ENCODE measurements at regions not wholly inside any gene's neighbourhood (a gene's known extent, or its start where the extent isn't known, plus 50 kb on each side); places are given as distances from the start of the nearest gene placed in this dataset.
A peak's percentile ranks its signal among the peaks of the same experiment; 100 is the strongest.
"Not testable (repeated sequence)": the region's sequence is repeated elsewhere in the genome, so short reads cannot be mapped to it uniquely, and the experiment has no call there.

DNA sequence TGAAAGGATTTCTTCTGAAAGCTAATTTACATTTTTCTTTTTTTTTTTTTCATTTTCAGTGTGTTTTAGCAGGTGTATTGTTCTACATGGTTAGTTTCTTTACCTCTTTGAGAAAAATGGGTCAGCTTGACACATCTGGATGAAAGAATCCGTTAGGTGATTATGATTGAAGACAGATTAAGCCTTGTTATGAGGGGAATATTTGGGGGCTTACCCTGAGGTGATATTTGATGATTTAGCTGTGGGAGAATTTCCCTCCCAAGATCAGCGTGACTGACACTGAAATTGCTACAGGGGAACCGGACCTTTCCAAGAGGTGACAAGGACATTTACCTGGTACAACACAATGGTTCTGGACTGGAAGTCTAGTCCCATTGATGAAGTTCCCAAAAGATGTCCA is 147.5 kb downstream of the NFKBIZ start:
- Mint-ChIP-seq H3K36me3 (ENCODE audit: low read depth) (no peaks in the 10 kb centered on the region), H3K9me3 (no peaks in the 10 kb centered on the region), H3K4me3 (no peak overlapping the region), H3K27ac (no peak overlapping the region), H3K4me1 (peaks cover 7% of the 10 kb centered on the region), H3K27me3 (no peaks in the 10 kb centered on the region)
- no peak for ATAC-seq (replicated peaks)

GRCh38 chr3:101998256-101998926 is 149.1 kb downstream of the NFKBIZ start:
- H3K27ac Mint-ChIP-seq, result no peak overlapping the region
- ATAC-seq (replicated peaks), result no peak
- no peaks in the 10 kb centered on the region for H3K36me3 Mint-ChIP-seq (ENCODE audit: low read depth)

GRCh38 chr3:101999177-101999779 is 150.0 kb downstream of the NFKBIZ start:
- Mint-ChIP-seq H3K4me3 (no peak overlapping the region), H3K36me3 (ENCODE audit: low read depth) (no peaks in the 10 kb centered on the region), H3K4me1 (peaks cover 7% of the 10 kb centered on the region), H3K9me3 (no peaks in the 10 kb centered on the region), H3K27ac (no peak overlapping the region), H3K27me3 (no peaks in the 10 kb centered on the region)
- ATAC-seq (replicated peaks), result no peak

More at GRCh38 chr3:101998256-101998926, 149.1 kb downstream of the NFKBIZ start:
- no peak overlapping the region for H3K4me3 Mint-ChIP-seq
- H3K9me3 Mint-ChIP-seq, result no peaks in the 10 kb centered on the region
- peaks cover 7% of the 10 kb centered on the region for H3K4me1 Mint-ChIP-seq
- H3K27me3 Mint-ChIP-seq, result no peaks in the 10 kb centered on the region

DNA sequence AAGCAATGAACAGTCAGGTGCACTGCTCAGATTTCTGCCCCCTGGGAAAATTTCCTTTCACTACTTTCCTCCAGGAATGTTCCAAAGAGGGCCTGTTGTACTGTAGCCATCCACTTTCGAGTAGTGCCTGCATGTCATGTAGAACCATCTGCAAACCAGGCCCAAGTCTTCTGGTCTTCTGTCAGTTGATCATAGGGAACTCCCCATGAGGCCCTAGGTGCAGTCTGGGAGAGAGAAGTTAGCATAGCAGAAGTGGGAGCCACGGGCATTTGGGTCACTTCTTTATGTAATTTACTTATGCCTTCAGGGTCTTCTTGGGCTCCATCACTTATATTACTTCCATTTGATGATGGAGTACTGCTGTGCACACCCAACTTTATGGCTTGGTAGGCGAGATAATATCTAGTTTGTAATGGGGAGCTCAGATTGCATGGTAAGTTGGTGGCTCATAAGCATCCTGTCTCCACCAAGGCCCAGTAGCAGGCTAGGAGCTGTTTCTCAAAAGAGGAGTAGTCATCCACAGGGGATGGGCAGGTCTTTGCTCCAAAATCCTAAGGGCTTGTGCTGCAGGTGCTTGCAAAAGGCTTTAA is 151.4 kb downstream of the NFKBIZ start:
- no peak overlapping the region for H3K27ac Mint-ChIP-seq
- H3K4me1 Mint-ChIP-seq, result no peaks in the 10 kb centered on the region
- H3K36me3 Mint-ChIP-seq (ENCODE audit: low read depth), result no peaks in the 10 kb centered on the region
- no peak for ATAC-seq (replicated peaks)
- no peaks in the 10 kb centered on the region for H3K9me3 Mint-ChIP-seq
- no peak overlapping the region for H3K4me3 Mint-ChIP-seq
- H3K27me3 Mint-ChIP-seq, result no peaks in the 10 kb centered on the region

GRCh38 chr3:102002056-102002455 is 152.7 kb downstream of the NFKBIZ start:
- no peak overlapping the region for H3K4me3 Mint-ChIP-seq
- no peaks in the 10 kb centered on the region for H3K4me1 Mint-ChIP-seq
- H3K27me3 Mint-ChIP-seq, result no peaks in the 10 kb centered on the region
- H3K27ac Mint-ChIP-seq, result no peak overlapping the region
- no peak for ATAC-seq (replicated peaks)
- H3K36me3 Mint-ChIP-seq (ENCODE audit: low read depth), result no peaks in the 10 kb centered on the region
- no peaks in the 10 kb centered on the region for H3K9me3 Mint-ChIP-seq

- Mint-ChIP-seq H3K36me3 (ENCODE audit: low read depth) (no peaks in the 10 kb centered on the region), H3K4me3 (no peak overlapping the region), H3K4me1 (no peaks in the 10 kb centered on the region), H3K9me3 (no peaks in the 10 kb centered on the region), H3K27me3 (no peaks in the 10 kb centered on the region), H3K27ac (no peak overlapping the region)
- ATAC-seq (replicated peaks), result no peak
Observed at GRCh38 chr3:102004561-102004960, 155.2 kb downstream of the NFKBIZ start.

- Mint-ChIP-seq H3K27me3 (no peaks in the 10 kb centered on the region), H3K27ac (no peak overlapping the region), H3K4me3 (no peak overlapping the region), H3K4me1 (no peaks in the 10 kb centered on the region), H3K36me3 (ENCODE audit: low read depth) (no peaks in the 10 kb centered on the region), H3K9me3 (no peaks in the 10 kb centered on the region)
- ATAC-seq (replicated peaks), result peak; percentile 52
Observed at GRCh38 chr3:102005551-102005950, 156.2 kb downstream of the NFKBIZ start.

DNA sequence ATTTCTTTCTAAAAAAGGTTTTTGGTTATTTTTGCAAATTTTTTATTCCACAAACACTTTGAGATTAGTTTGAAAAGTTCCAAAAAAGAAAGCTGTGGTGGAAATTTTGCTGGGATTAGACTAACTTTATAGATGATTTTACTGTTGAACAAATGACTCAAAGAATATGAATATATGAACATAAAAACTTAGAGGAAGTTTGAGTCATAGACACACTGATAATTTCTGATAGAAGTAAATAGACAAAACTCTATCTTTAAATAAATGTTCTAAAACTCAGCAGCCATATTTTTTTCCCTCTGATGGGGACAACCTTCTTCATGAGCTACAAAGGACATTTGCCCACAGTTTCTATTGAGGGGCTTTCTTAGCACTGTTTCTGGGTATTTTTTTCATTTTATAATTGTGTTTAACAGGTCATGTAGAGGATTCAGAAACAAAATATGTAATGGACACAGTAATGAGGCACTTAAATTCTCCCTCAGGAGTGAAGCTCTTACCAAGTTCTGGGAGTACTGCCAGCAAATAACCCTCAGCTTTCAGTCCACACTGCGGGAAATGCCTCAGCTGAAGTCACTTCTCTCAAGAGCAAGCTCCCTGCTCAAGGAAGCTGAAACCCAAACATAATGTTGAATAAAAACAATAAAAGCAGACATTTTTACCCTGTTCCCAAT is 157.6 kb downstream of the NFKBIZ start:
- Mint-ChIP-seq H3K4me3 (no peak overlapping the region), H3K27ac (no peak overlapping the region), H3K27me3 (no peaks in the 10 kb centered on the region), H3K36me3 (ENCODE audit: low read depth) (no peaks in the 10 kb centered on the region), H3K9me3 (no peaks in the 10 kb centered on the region), H3K4me1 (no peaks in the 10 kb centered on the region)
- no peak for ATAC-seq (replicated peaks)

DNA sequence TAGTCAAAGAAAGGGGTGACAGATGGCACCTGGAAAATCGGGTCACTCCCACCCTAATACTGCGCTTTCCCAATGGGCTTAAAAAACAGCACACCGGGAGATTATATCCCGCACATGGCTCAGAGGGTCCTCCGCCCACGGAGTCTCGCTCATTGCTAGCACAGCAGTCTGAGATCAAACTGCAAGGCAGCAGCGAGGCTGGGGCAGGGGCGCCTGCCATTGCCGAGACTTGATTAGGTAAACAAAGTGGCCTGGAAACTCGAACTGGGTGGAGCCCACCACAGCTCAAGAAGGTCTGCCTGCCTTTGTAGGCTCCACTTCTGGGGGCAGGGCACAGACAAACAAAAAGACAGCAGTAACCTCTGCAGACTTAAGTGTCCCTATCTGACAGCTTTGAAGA is 159.1 kb downstream of the NFKBIZ start:
- not testable (repeated sequence) for H3K9me3 Mint-ChIP-seq; H3K36me3 Mint-ChIP-seq (ENCODE audit: low read depth); H3K4me1 Mint-ChIP-seq; H3K27me3 Mint-ChIP-seq; H3K27ac Mint-ChIP-seq; ATAC-seq (replicated peaks); H3K4me3 Mint-ChIP-seq

GRCh38 chr3:102016417-102016816 is 167.1 kb downstream of the NFKBIZ start:
- H3K4me1 Mint-ChIP-seq, result no peaks in the 10 kb centered on the region
- H3K9me3 Mint-ChIP-seq, result peaks cover 4% of the 10 kb centered on the region
- H3K27me3 Mint-ChIP-seq, result no peaks in the 10 kb centered on the region
- H3K36me3 Mint-ChIP-seq (ENCODE audit: low read depth), result no peaks in the 10 kb centered on the region
- no peak overlapping the region for H3K27ac Mint-ChIP-seq
- ATAC-seq (replicated peaks), result no peak
- H3K4me3 Mint-ChIP-seq, result no peak overlapping the region

- ATAC-seq (replicated peaks), result no peak
- Mint-ChIP-seq H3K27me3 (no peaks in the 10 kb centered on the region), H3K36me3 (ENCODE audit: low read depth) (no peaks in the 10 kb centered on the region), H3K4me1 (no peaks in the 10 kb centered on the region), H3K27ac (peak overlapping the region; percentile 20), H3K9me3 (peaks cover 1% of the 10 kb centered on the region), H3K4me3 (no peak overlapping the region)
Observed at GRCh38 chr3:102017784-102018183, 168.5 kb downstream of the NFKBIZ start.

DNA sequence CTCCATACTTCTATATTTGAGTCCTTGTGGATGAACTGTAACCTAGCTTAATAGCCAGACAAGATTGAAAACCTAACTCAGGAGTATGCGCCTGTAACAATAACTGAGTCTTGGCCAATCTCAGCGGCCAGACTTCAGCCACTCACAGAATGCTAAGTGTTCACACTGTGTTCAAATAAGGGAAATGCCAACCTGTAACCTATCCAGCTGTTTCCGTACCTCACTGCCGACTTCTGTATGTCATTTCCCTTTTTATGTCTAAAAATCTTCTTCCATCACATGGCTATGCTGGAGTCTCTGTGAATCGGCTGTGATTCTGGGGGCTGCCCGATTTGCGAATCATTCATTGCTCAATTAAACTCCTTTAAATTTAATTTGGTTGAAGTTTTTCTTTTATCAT is 169.2 kb downstream of the NFKBIZ start:
- no peaks in the 10 kb centered on the region for H3K9me3 Mint-ChIP-seq
- H3K4me3 Mint-ChIP-seq, result no peak overlapping the region
- ATAC-seq (replicated peaks), result no peak
- no peaks in the 10 kb centered on the region for H3K4me1 Mint-ChIP-seq
- no peaks in the 10 kb centered on the region for H3K36me3 Mint-ChIP-seq (ENCODE audit: low read depth)
- H3K27ac Mint-ChIP-seq, result no peak overlapping the region
- H3K27me3 Mint-ChIP-seq, result no peaks in the 10 kb centered on the region

- no peaks in the 10 kb centered on the region for H3K4me1 Mint-ChIP-seq
- H3K9me3 Mint-ChIP-seq, result no peaks in the 10 kb centered on the region
- no peak overlapping the region for H3K4me3 Mint-ChIP-seq
- H3K36me3 Mint-ChIP-seq (ENCODE audit: low read depth), result no peaks in the 10 kb centered on the region
- H3K27ac Mint-ChIP-seq, result no peak overlapping the region
- no peaks in the 10 kb centered on the region for H3K27me3 Mint-ChIP-seq
- no peak for ATAC-seq (replicated peaks)
Observed at GRCh38 chr3:102020735-102021134, 171.4 kb downstream of the NFKBIZ start.

- no peaks in the 10 kb centered on the region for H3K9me3 Mint-ChIP-seq
- no peaks in the 10 kb centered on the region for H3K4me1 Mint-ChIP-seq
- H3K27me3 Mint-ChIP-seq, result no peaks in the 10 kb centered on the region
- no peak overlapping the region for H3K4me3 Mint-ChIP-seq
- no peak overlapping the region for H3K27ac Mint-ChIP-seq
- no peaks in the 10 kb centered on the region for H3K36me3 Mint-ChIP-seq (ENCODE audit: low read depth)
- peak; percentile 77 for ATAC-seq (replicated peaks)
Observed at GRCh38 chr3:102024270-102024904, 175.1 kb downstream of the NFKBIZ start.

Measured in activated T-helper 17 cell treated with anti-CD3 and anti-CD28 coated beads, Interleukin-2, amount 50 U/mL, for 72 hours (primary cell).